WI38 (cell line): ENCODE measurements at regions not wholly inside any gene's neighbourhood (a gene's known extent, or its start where the extent isn't known, plus 50 kb on each side); places are given as distances from the start of the nearest gene placed in this dataset.

Experiments used
- H3K4me3 ChIP-seq: 2 replicates; pipeline ENCODE4 v1.5.1; 2011; ENCODE audit warnings: low read depth, mild to moderate bottlenecking, control low read depth, low read length
- TF ChIP-seq, protein P1 (sequence below): IDR thresholded peaks from 2 replicates; pipeline ENCODE4 v1.5.1; 2012; ENCODE audit warnings: low read depth, mild to moderate bottlenecking, control low read depth, low read length

DNA sequence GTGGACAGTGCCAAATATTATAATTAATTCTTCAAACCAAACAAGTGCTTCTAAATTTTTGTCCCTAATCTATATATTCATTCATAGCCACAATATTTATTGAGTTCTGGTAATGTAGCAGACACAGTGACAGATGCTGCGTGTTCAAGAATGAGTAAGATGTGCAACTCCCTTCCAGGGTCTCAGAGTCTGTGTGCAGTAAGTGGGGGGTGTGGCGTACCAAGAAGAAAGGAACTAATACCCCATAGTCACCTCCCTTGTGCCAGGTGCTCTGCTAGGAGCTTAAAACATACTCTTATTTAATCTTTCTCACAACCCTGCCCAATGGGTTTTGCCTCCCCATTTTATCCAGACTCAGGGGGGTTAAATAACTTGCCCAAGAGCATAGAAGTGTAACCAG lies 358.7 kb downstream of the BARHL2 start:
- TF ChIP-seq, protein P1, sequence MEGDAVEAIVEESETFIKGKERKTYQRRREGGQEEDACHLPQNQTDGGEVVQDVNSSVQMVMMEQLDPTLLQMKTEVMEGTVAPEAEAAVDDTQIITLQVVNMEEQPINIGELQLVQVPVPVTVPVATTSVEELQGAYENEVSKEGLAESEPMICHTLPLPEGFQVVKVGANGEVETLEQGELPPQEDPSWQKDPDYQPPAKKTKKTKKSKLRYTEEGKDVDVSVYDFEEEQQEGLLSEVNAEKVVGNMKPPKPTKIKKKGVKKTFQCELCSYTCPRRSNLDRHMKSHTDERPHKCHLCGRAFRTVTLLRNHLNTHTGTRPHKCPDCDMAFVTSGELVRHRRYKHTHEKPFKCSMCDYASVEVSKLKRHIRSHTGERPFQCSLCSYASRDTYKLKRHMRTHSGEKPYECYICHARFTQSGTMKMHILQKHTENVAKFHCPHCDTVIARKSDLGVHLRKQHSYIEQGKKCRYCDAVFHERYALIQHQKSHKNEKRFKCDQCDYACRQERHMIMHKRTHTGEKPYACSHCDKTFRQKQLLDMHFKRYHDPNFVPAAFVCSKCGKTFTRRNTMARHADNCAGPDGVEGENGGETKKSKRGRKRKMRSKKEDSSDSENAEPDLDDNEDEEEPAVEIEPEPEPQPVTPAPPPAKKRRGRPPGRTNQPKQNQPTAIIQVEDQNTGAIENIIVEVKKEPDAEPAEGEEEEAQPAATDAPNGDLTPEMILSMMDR: no peak
- H3K4me3 ChIP-seq: no peak overlapping the region

DNA sequence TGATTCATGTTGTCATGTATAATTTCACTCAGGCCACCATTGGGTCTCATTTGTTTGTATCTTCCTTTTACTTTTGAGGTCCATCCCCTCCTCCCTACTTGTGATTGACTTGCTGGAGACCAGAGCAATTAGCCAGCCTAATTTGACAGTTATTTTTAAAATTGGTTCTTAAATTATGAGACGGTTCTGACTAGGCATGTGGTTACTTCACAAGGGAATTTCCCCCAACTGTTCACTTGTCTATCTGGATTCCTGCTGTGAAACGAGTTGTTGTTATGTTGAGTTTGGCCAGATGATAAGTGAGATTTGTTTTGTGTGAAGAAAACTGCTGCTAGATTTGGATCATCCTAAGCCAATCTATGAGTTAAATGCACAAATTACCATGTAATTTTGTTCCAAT lies 359.1 kb downstream of the BARHL2 start:
- H3K4me3 ChIP-seq: no peak overlapping the region
- TF ChIP-seq, protein P1: no peak

DNA sequence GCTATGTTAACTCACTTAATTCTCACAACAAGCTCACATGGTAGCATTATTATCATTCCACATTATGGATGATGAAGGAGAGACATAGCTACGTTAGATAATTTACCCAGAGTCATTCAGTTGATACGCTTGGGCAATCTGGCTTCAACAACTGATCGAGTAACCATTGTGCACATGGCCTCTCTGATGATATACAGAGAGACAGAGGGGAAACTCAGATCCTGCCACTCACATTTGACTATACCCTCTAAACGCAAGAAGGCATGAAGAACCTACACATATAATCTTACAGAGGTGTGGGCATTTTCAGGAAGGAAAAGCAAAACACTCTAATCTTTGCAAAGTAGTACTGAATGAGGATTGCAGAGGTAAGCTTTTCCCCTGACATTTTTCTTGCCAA lies 360.1 kb downstream of the BARHL2 start:
- H3K4me3 ChIP-seq: no peak overlapping the region
- TF ChIP-seq, protein P1: no peak

DNA sequence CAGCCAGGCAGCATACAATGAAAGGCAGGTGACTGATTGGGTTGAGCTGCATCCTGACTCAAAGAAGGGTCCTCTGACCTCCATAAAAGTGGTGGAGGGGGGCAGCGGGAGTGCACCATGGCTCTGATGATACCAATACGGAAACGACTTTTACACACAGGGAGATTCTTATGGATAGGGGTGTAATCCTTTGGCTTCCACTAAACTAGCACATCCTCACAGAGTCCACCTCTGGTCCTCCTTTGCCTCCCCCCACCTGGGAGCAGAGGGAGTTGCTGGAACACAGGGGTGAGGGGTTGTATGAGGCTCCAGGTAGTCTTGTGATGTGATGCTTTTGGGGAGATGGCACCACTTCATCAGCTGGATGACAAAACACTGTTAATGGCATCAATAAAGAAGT lies 361.0 kb downstream of the BARHL2 start:
- TF ChIP-seq, protein P1: no peak
- H3K4me3 ChIP-seq: no peak overlapping the region

DNA sequence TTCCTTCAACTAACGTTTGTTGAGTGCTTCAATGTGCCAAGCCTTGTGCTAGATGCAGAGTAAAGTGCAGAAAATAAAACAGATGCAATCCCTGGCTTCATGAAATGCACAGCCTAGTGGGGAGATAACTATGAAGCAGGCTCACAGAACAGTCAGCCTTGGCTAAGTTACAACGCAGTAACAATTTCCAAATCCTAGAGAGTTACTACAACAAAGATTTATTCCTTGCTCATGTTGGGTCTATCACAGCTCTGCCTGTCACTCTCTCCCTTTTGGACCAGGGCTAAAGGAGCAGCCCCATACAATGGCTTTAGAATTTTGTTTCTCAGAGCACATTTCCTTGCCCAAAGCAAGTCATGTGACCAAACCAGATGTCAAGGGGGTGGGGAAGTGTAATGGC lies 359.8 kb downstream of the ZNF326 start:
- no peak overlapping the region for H3K4me3 ChIP-seq
- TF ChIP-seq, protein P1: no peak

DNA sequence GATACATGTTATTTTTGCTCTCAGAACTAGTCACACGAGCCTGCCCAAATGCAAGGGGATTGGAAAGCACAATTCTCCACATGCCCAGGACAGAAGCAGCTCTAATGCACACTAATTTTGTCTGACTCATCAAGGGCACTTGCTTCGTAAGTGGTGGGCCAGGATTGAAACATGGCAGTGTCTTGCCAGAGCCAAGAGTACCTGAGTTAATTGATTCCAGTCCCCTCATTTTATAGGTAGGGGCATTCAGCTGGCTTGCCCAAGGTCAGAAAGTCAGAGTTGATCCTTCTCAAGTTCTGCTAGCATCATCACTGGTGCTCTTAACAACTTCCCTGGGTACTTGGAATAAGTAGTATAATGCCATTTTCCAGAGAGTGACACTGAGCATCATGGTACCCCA lies 356.1 kb downstream of the ZNF326 start:
- H3K4me3 ChIP-seq: no peak overlapping the region
- TF ChIP-seq, protein P1: no peak

DNA sequence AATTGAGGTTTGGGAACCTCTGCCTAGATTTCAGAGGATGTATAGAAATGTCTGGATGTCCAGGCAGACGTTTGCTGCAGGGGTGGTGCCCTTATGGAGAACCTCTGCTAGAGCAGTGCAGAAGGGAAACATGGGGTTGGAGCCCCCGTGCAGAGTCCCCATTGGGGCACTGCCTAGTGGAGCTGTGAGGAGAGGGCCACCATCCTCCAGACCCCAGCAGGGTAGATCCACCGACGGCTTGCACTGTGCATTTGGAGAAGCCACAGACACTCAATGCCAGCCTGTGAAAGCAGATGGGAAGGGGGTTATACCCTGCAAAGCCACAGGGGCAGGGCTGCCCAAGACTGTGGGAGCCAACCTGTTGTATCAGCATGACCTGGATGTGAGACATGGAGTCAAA lies 354.6 kb downstream of the ZNF326 start:
- TF ChIP-seq, protein P1: no peak
- no peak overlapping the region for H3K4me3 ChIP-seq
